Trophoblast cell (in vitro differentiated cells and primary cell): ENCODE measurements at regions not wholly inside any gene's neighbourhood (a gene's known extent, or its start where the extent isn't known, plus 50 kb on each side); places are given as distances from the start of the nearest gene placed in this dataset.

ENCODE experiments used
- DNase-seq, 2 donors: peaks; one replicate each; pipeline ENCODE4 v3.0.0-alpha.2; 2016
- H2AFZ ChIP-seq: 2 replicates; pipeline ENCODE4 v1.6.1; 2013; ENCODE audit warnings: low read length, moderate library complexity, mild to moderate bottlenecking; ENCODE audit not compliant: insufficient read depth, poor library complexity
- H2AK5ac ChIP-seq: 2 replicates; pipeline ENCODE4 v1.6.1; 2013; ENCODE audit warnings: mild to moderate bottlenecking, low read length
- H2BK120ac ChIP-seq: 2 replicates; pipeline ENCODE4 v1.6.1; 2013; ENCODE audit warnings: low read length, mild to moderate bottlenecking, moderate library complexity; ENCODE audit not compliant: insufficient read depth, poor library complexity
- H2BK12ac ChIP-seq: 2 replicates; pipeline ENCODE4 v1.6.1; 2013; ENCODE audit warnings: mild to moderate bottlenecking, low read length, moderate library complexity
- H2BK5ac ChIP-seq: 2 replicates; pipeline ENCODE4 v1.6.1; 2013; ENCODE audit warnings: low read length, low read depth, moderate library complexity, mild to moderate bottlenecking; ENCODE audit not compliant: poor library complexity
- H3K14ac ChIP-seq: 2 replicates; pipeline ENCODE4 v1.6.1; 2013; ENCODE audit warnings: mild to moderate bottlenecking, low read length
- H3K18ac ChIP-seq: 2 replicates; pipeline ENCODE4 v1.6.1; 2013; ENCODE audit warnings: mild to moderate bottlenecking, low read length
- H3K23ac ChIP-seq: 2 replicates; pipeline ENCODE4 v1.6.1; 2013; ENCODE audit warnings: low read length
- H3K27ac ChIP-seq: 2 replicates; pipeline ENCODE4 v1.5.1; 2013; ENCODE audit warnings: low read depth, mild to moderate bottlenecking, inconsistent platforms, low read length, moderate library complexity
- H3K27me3 ChIP-seq: 2 replicates; pipeline ENCODE4 v1.6.1; 2013; ENCODE audit warnings: inconsistent platforms, mild to moderate bottlenecking, low read length, moderate library complexity; ENCODE audit not compliant: insufficient read depth
- H3K36me3 ChIP-seq, 2 experiments: 1 replicate in 1 of 2; 2 replicates in 1 of 2; pipeline ENCODE4 v1.6.1; 2013; ENCODE audit warnings: low read length in 2 of 2, mild to moderate bottlenecking in 2 of 2, moderate library complexity in 1 of 2; ENCODE audit not compliant: insufficient read depth in 2 of 2, control insufficient read depth in 1 of 2
- H3K4ac ChIP-seq: 2 replicates; pipeline ENCODE4 v1.6.1; 2013; ENCODE audit warnings: low read depth, mild to moderate bottlenecking, low read length, moderate library complexity
- H3K4me1 ChIP-seq, 2 experiments: 1 replicate in 1 of 2; 2 replicates in 1 of 2; pipeline ENCODE4 v1.6.1; 2013; ENCODE audit warnings: low read length in 2 of 2, mild to moderate bottlenecking in 2 of 2, moderate library complexity in 1 of 2; ENCODE audit not compliant: insufficient read depth in 2 of 2, control insufficient read depth in 1 of 2
- H3K4me2 ChIP-seq: 2 replicates; pipeline ENCODE4 v1.6.1; 2013; ENCODE audit warnings: inconsistent platforms, mild to moderate bottlenecking, low read length, moderate library complexity
- H3K4me3 ChIP-seq: 2 replicates; pipeline ENCODE4 v1.5.1; 2013; ENCODE audit warnings: mild to moderate bottlenecking, low read depth, low read length, inconsistent platforms
- H3K79me1 ChIP-seq: one replicate; pipeline ENCODE4 v1.6.1; 2013; ENCODE audit warnings: low read length
- H3K79me2 ChIP-seq: 2 replicates; pipeline ENCODE4 v1.6.1; 2013; ENCODE audit warnings: low read length, mild to moderate bottlenecking; ENCODE audit not compliant: control insufficient read depth, insufficient read depth, poor library complexity
- H3K9ac ChIP-seq: 2 replicates; pipeline ENCODE4 v1.6.1; 2013; ENCODE audit warnings: mild to moderate bottlenecking, low read length
- H3K9me3 ChIP-seq: 2 replicates; pipeline ENCODE4 v1.6.1; 2013; ENCODE audit warnings: low read depth, mild to moderate bottlenecking, control low read depth, inconsistent platforms, low read length; ENCODE audit not compliant: insufficient read depth
- H4K12ac ChIP-seq: 2 replicates; pipeline ENCODE4 v1.6.1; 2013; ENCODE audit warnings: low read depth, mild to moderate bottlenecking, low read length, moderate library complexity
- H4K8ac ChIP-seq: 2 replicates; pipeline ENCODE4 v1.6.1; 2013; ENCODE audit warnings: low read depth, mild to moderate bottlenecking, low read length, moderate library complexity
- H4K91ac ChIP-seq: one replicate; pipeline ENCODE4 v1.6.1; 2013; ENCODE audit warnings: low read depth, mild to moderate bottlenecking, low read length, moderate library complexity
- WGBS: extraction: QIAGEN DNeasy Blood & Tissue Kit; methylation state at CpG from one replicate; pipeline ENCODE4 v1.1.7; 2013; ENCODE audit warnings: missing lambda C conversion rate; ENCODE audit not compliant: insufficient read length, insufficient coverage; ENCODE audit errors: extremely low coverage; 5-methylcytosine and 5-hydroxymethylcytosine counted together

GRCh38 chr1:5297886-5298239, 643.5 kb downstream of the AJAP1 start:
- Histone ChIP-seq H3K9ac (no peak overlapping the region), H2AK5ac (no peak overlapping the region), H4K12ac (no peak overlapping the region), H2BK120ac (no peak overlapping the region), H3K79me2 (no peaks in the 10 kb centered on the region), H3K79me1 (no peaks in the 10 kb centered on the region), H3K4me3 (no peak overlapping the region), H3K27ac (no peak overlapping the region), H2BK5ac (no peak overlapping the region), H2AFZ (no peak overlapping the region), H3K36me3 (no peaks in the 10 kb centered on the region), H3K4me2 (no peak overlapping the region), H3K14ac (no peak overlapping the region), H3K4ac (no peak overlapping the region), H2BK12ac (no peak overlapping the region), H3K18ac (no peak overlapping the region), H3K4me1 (no peaks in the 10 kb centered on the region), H4K91ac (no peak overlapping the region), H3K23ac (no peak overlapping the region), H3K9me3 (peaks cover 2% of the 10 kb centered on the region), H3K27me3 (no peaks in the 10 kb centered on the region), H4K8ac (no peak overlapping the region)
- WGBS: no CpG with 5 or more reads among the region's 1 CpG
- no peak for DNase-seq

DNA sequence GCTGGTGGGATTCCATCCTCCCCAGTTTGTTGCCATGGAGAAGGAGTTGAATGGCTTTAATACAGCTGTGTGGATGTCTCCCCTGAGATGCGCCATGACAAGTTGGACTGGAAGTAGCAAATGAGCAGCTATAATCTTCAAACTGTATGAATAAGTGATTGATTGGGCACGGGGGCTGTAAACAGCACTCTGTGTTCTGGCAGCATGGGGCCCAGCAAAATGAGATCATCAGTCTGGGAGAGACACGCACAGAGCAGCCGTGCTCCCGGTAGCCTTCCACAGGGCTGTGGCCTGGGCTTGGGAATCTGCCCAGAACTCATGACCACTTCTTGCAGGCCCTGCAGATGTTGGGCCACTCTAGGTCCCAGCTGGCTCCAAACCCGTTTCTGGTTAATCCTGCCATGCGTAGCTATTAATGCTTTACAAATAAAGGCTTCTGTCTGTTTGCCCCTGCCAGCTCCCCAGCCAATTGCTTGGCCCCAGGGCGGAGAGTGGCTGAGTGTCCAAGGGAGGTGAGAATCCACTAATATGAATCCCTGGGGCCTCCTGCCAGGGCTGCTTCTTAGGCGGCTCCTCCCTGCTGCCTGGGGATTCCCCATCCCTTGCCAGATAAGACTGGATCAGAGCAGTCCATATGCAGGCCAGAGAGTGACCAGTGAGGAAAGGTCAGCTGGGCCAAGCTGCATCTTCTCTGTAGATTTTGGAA, 642.9 kb downstream of the AJAP1 start:
- Histone ChIP-seq H3K9me3 (peaks cover 2% of the 10 kb centered on the region), H3K4me3 (no peak overlapping the region), H3K18ac (no peak overlapping the region), H2BK120ac (no peak overlapping the region), H3K23ac (no peak overlapping the region), H3K36me3 (no peaks in the 10 kb centered on the region), H3K79me1 (no peaks in the 10 kb centered on the region), H3K4ac (no peak overlapping the region), H3K9ac (no peak overlapping the region), H3K79me2 (no peaks in the 10 kb centered on the region), H3K4me1 (no peaks in the 10 kb centered on the region), H3K14ac (no peak overlapping the region), H3K27me3 (no peaks in the 10 kb centered on the region), H2AK5ac (no peak overlapping the region), H4K12ac (no peak overlapping the region), H2AFZ (no peak overlapping the region), H4K91ac (no peak overlapping the region), H4K8ac (no peak overlapping the region), H2BK12ac (no peak overlapping the region), H2BK5ac (no peak overlapping the region), H3K27ac (no peak overlapping the region), H3K4me2 (no peak overlapping the region)
- DNase-seq: no peak
- no CpG with 5 or more reads among the region's 9 CpGs for WGBS

- Histone ChIP-seq H3K79me2 (no peaks in the 10 kb centered on the region), H3K27ac (no peak overlapping the region), H3K9ac (no peak overlapping the region), H2BK120ac (no peak overlapping the region), H2AK5ac (no peak overlapping the region), H3K23ac (no peak overlapping the region), H3K79me1 (no peaks in the 10 kb centered on the region), H3K4me2 (no peak overlapping the region), H2AFZ (no peak overlapping the region), H3K14ac (no peak overlapping the region), H3K4me1 (no peaks in the 10 kb centered on the region), H2BK12ac (no peak overlapping the region), H4K8ac (no peak overlapping the region), H3K9me3 (peaks cover 2% of the 10 kb centered on the region), H2BK5ac (no peak overlapping the region), H3K4me3 (no peak overlapping the region), H3K27me3 (no peaks in the 10 kb centered on the region), H4K91ac (no peak overlapping the region), H3K36me3 (no peaks in the 10 kb centered on the region), H3K18ac (no peak overlapping the region), H4K12ac (no peak overlapping the region), H3K4ac (no peak overlapping the region)
- DNase-seq: no peak
- no CpG with 5 or more reads among the region's 18 CpGs for WGBS
Measured at GRCh38 chr1:5296557-5297179, 642.3 kb downstream of the AJAP1 start.

GRCh38 chr1:5296095-5296494, 641.7 kb downstream of the AJAP1 start:
- no peaks in the 10 kb centered on the region for H3K27me3 ChIP-seq

More at GRCh38 chr1:5296095-5296494, 641.7 kb downstream of the AJAP1 start:
- H3K79me2 ChIP-seq: no peaks in the 10 kb centered on the region
- H2BK5ac ChIP-seq: no peak overlapping the region
- H2BK120ac ChIP-seq: no peak overlapping the region
- no peak overlapping the region for H2BK12ac ChIP-seq
- no peak overlapping the region for H3K9ac ChIP-seq
- no peak overlapping the region for H3K4ac ChIP-seq
- no peaks in the 10 kb centered on the region for H3K79me1 ChIP-seq
- no peak overlapping the region for H3K23ac ChIP-seq
- no peak overlapping the region for H4K8ac ChIP-seq
- no peak for DNase-seq
- no peaks in the 10 kb centered on the region for H3K36me3 ChIP-seq
- H3K18ac ChIP-seq: no peak overlapping the region
- no peak overlapping the region for H2AFZ ChIP-seq
- H4K91ac ChIP-seq: no peak overlapping the region
- no peak overlapping the region for H3K27ac ChIP-seq
- no peak overlapping the region for H4K12ac ChIP-seq
- no peak overlapping the region for H3K4me2 ChIP-seq
- H3K9me3 ChIP-seq: peaks cover 2% of the 10 kb centered on the region
- no CpG with 5 or more reads among the region's 12 CpGs for WGBS
- no peak overlapping the region for H2AK5ac ChIP-seq
- no peak overlapping the region for H3K14ac ChIP-seq
- H3K4me1 ChIP-seq: no peaks in the 10 kb centered on the region
- H3K4me3 ChIP-seq: no peak overlapping the region
